ENCODE measurements at regions not wholly inside any gene's neighbourhood (a gene's known extent, or its start where the extent isn't known, plus 50 kb on each side); places are given as distances from the start of the nearest gene placed in this dataset.

- no peak for TF ChIP-seq POLR2AphosphoS5 (IDR thresholded peaks at IDR 0.05; ENCODE audit: borderline replicate concordance, low read depth, low read length)
- TF ChIP-seq FOXP2 (optimal IDR thresholded peaks at IDR 0.05; ENCODE audit: control extremely low read depth, extremely low read length, insufficient read depth), result no peak
- TF ChIP-seq EZH2 (IDR thresholded peaks at IDR 0.05), result no peak
- no peaks in the 10 kb centered on the region for H3K36me3 ChIP-seq (ENCODE audit: insufficient read depth, low read length)
- no peaks in the 10 kb centered on the region for H3K9me3 ChIP-seq (ENCODE audit: low read depth, low read length)
- no peak overlapping the region for H3K9ac ChIP-seq (ENCODE audit: insufficient read length)
- H3K27ac ChIP-seq, result no peak overlapping the region
- no peak for DNase-seq (ENCODE audit: low read depth, low spot score)
- no peak overlapping the region for H3K4me3 ChIP-seq
Observed at GRCh38 chr22:22429369-22430108, 79.0 kb downstream of the ZNF280B start.

GRCh38 chr22:22430111-22430820 lies 78.3 kb downstream of the ZNF280B start:
- H3K27ac ChIP-seq, result no peak overlapping the region
- TF ChIP-seq EZH2 (IDR thresholded peaks at IDR 0.05) (no peak), FOXP2 (optimal IDR thresholded peaks at IDR 0.05; ENCODE audit: control extremely low read depth, extremely low read length, insufficient read depth) (no peak), POLR2AphosphoS5 (IDR thresholded peaks at IDR 0.05; ENCODE audit: borderline replicate concordance, low read depth, low read length) (no peak)
- no peak overlapping the region for H3K9ac ChIP-seq (ENCODE audit: insufficient read length)

GRCh38 chr22:22431271-22432220 lies 77.0 kb downstream of the ZNF280B start:
- Histone ChIP-seq H3K4me3 (no peak overlapping the region), H3K36me3 (ENCODE audit: insufficient read depth, low read length) (no peaks in the 10 kb centered on the region), H3K9ac (ENCODE audit: insufficient read length) (no peak overlapping the region), H3K9me3 (ENCODE audit: low read depth, low read length) (no peaks in the 10 kb centered on the region), H3K27ac (no peak overlapping the region)
- no peak for TF ChIP-seq POLR2AphosphoS5 (IDR thresholded peaks at IDR 0.05; ENCODE audit: borderline replicate concordance, low read depth, low read length)
- no peak for TF ChIP-seq EZH2 (IDR thresholded peaks at IDR 0.05)
- no peak for TF ChIP-seq FOXP2 (optimal IDR thresholded peaks at IDR 0.05; ENCODE audit: control extremely low read depth, extremely low read length, insufficient read depth)
- no peak for DNase-seq (ENCODE audit: low read depth, low spot score)

More at GRCh38 chr22:22430111-22430820, 78.3 kb downstream of the ZNF280B start:
- H3K4me3 ChIP-seq, result no peak overlapping the region
- H3K9me3 ChIP-seq (ENCODE audit: low read depth, low read length), result no peaks in the 10 kb centered on the region
- no peak for DNase-seq (ENCODE audit: low read depth, low spot score)
- H3K36me3 ChIP-seq (ENCODE audit: insufficient read depth, low read length), result no peaks in the 10 kb centered on the region

- H3K9ac ChIP-seq (ENCODE audit: insufficient read length), result no peak overlapping the region
- TF ChIP-seq EZH2 (IDR thresholded peaks at IDR 0.05) (no peak), POLR2AphosphoS5 (IDR thresholded peaks at IDR 0.05; ENCODE audit: borderline replicate concordance, low read depth, low read length) (no peak), FOXP2 (optimal IDR thresholded peaks at IDR 0.05; ENCODE audit: control extremely low read depth, extremely low read length, insufficient read depth) (no peak)
Observed at GRCh38 chr22:22432479-22432878, 76.1 kb downstream of the ZNF280B start.

GRCh38 chr22:22432937-22433336 lies 75.6 kb downstream of the ZNF280B start:
- Histone ChIP-seq H3K4me3 (no peak overlapping the region), H3K9me3 (ENCODE audit: low read depth, low read length) (no peaks in the 10 kb centered on the region), H3K9ac (ENCODE audit: insufficient read length) (no peak overlapping the region), H3K36me3 (ENCODE audit: insufficient read depth, low read length) (no peaks in the 10 kb centered on the region), H3K27ac (no peak overlapping the region)
- TF ChIP-seq EZH2 (IDR thresholded peaks at IDR 0.05), result no peak
- no peak for TF ChIP-seq FOXP2 (optimal IDR thresholded peaks at IDR 0.05; ENCODE audit: control extremely low read depth, extremely low read length, insufficient read depth)
- no peak for TF ChIP-seq POLR2AphosphoS5 (IDR thresholded peaks at IDR 0.05; ENCODE audit: borderline replicate concordance, low read depth, low read length)
- no peak for DNase-seq (ENCODE audit: low read depth, low spot score)

More at GRCh38 chr22:22432479-22432878, 76.1 kb downstream of the ZNF280B start:
- DNase-seq (ENCODE audit: low read depth, low spot score), result no peak
- H3K4me3 ChIP-seq, result no peak overlapping the region
- no peaks in the 10 kb centered on the region for H3K36me3 ChIP-seq (ENCODE audit: insufficient read depth, low read length)
- no peak overlapping the region for H3K27ac ChIP-seq
- no peaks in the 10 kb centered on the region for H3K9me3 ChIP-seq (ENCODE audit: low read depth, low read length)

- Histone ChIP-seq H3K36me3 (ENCODE audit: insufficient read depth, low read length) (no peaks in the 10 kb centered on the region), H3K27ac (no peak overlapping the region), H3K9me3 (ENCODE audit: low read depth, low read length) (no peaks in the 10 kb centered on the region), H3K9ac (ENCODE audit: insufficient read length) (no peak overlapping the region), H3K4me3 (no peak overlapping the region)
- no peak for TF ChIP-seq FOXP2 (optimal IDR thresholded peaks at IDR 0.05; ENCODE audit: control extremely low read depth, extremely low read length, insufficient read depth)
- no peak for DNase-seq (ENCODE audit: low read depth, low spot score)
Observed at GRCh38 chr22:22433770-22434169, 74.8 kb downstream of the ZNF280B start.

Data from SK-N-MC (cell line).